DOHH2 (cell line): ENCODE measurements at regions not wholly inside any gene's neighbourhood (a gene's known extent, or its start where the extent isn't known, plus 50 kb on each side); places are given as distances from the start of the nearest gene placed in this dataset.

Experiments
- CTCF ChIP-seq: fragments of 200-600 bp; sonication (generic); IDR thresholded peaks from one replicate; pipeline ENCODE4 v1.5.1; 2014; ENCODE audit warnings: antibody characterized with exemption, mild to moderate bottlenecking, low read depth, low read length; ENCODE audit not compliant: poor library complexity, severe bottlenecking
- EZH2phosphoT487 ChIP-seq: fragments of 200-600 bp; sonication (generic); IDR thresholded peaks from 2 replicates; pipeline ENCODE4 v1.6.1; 2017; ENCODE audit warnings: borderline replicate concordance, mild to moderate bottlenecking, antibody characterized with exemption, low read length, moderate library complexity, mixed read lengths

DNA sequence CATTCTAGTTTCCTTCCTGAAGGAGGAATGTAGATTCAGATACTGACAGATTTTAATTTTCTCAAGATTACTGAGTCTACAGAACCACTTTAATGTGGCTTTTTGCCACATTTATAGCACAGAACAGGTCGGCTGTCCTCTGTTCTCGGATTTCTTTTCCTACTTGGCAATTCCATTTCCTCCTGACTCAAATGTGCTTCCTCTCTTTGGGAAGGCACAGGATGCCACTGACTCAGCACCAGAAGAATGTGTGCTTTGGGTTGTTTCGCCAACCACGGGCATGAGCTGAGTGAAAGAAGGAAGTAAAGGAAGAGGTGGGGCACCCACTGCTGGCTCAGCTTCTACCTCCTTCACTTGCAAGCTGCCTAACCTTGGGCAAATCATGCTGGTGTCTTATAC is 970.6 kb upstream of the ACVR2A start:
- no peak for TF ChIP-seq CTCF
- TF ChIP-seq EZH2phosphoT487: no peak
